COLO668 (cell line): ENCODE measurements at regions not wholly inside any gene's neighbourhood (a gene's known extent, or its start where the extent isn't known, plus 50 kb on each side); places are given as distances from the start of the nearest gene placed in this dataset.
"Not testable (repeated sequence)": the region's sequence is repeated elsewhere in the genome, so short reads cannot be mapped to it uniquely, and the experiment has no call there.

Experiments used
- DNase-seq: peaks from one replicate; lab custom pipeline; 2025; ENCODE audit not compliant: unreplicated experiment; lab: John Stamatoyannopoulos, UW

DNA sequence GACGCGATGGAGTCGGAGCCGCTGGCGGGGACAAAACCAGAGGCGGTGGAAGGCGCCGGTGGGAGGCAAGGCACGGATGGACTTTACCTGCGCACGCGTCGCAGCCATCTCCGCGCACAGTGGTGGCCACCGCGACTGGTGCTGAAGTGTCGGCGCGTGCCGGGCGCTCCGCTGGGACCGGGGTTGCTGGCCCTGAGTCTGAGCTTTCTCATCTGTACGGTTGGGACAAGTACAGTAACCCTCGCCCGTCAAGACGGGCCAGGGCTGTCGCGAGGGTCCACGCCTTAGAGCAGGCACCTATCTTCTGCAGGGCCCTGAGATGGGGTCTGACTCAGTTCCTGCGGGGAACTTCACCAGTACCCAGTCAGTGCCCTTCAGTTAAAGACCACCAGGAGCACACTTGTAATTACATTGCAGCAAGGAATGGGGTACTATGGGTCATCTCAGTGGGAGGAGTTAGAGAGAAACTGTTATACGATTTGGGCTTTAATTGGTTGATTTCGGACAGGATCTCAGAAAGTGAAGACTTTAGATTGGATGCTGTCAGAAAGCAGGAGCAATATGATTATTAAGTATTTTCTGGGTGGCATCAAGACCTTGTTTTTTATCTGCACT lies 385.6 kb downstream of the SPATA31A6 start:
- DNase-seq = not testable (repeated sequence)

DNA sequence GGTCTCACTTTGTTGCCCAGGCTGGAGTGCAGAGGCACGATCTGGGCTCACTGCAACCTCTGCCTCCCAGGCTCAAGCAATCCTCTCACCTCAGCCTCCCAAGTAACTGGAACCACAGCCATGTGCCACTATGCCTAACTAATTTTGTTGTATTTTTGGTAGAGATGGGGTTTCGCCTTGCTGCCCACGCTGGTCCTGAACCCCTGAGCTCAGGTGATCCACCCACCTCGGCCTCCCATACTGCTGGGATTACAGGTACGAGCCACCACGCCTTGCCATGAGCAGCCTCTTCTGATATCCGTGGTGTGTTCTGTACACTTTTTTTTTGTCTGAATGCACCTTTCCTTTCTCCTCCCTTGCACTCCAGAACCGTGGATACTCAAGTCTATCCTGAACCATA lies 394.4 kb downstream of the SPATA31A6 start:
- DNase-seq = not testable (repeated sequence)
